Muscle of leg (tissue), 3 donors: ENCODE measurements at regions not wholly inside any gene's neighbourhood (a gene's known extent, or its start where the extent isn't known, plus 50 kb on each side); places are given as distances from the start of the nearest gene placed in this dataset.
"Not testable (repeated sequence)": the region's sequence is repeated elsewhere in the genome, so short reads cannot be mapped to it uniquely, and the experiment has no call there.

Source experiments
- DNase-seq: peaks from one replicate; pipeline ENCODE4 v3.0.0; 2013
- H3K27ac ChIP-seq: one replicate; pipeline ENCODE4 v1.5.1; 2013; ENCODE audit warnings: mild to moderate bottlenecking, low read length, control low read depth
- H3K27me3 ChIP-seq: one replicate; pipeline ENCODE4 v1.6.1; 2013; ENCODE audit warnings: low read length; ENCODE audit not compliant: control insufficient read depth, insufficient read depth
- H3K36me3 ChIP-seq: one replicate; pipeline ENCODE4 v1.6.1; 2013; ENCODE audit warnings: low read length; ENCODE audit not compliant: control insufficient read depth, insufficient read depth
- H3K4me1 ChIP-seq: one replicate; pipeline ENCODE4 v1.6.1; 2013; ENCODE audit warnings: low read length; ENCODE audit not compliant: control insufficient read depth, insufficient read depth
- H3K4me3 ChIP-seq: one replicate; pipeline ENCODE4 v1.5.1; 2013; ENCODE audit warnings: low read length, control low read depth
- H3K9me3 ChIP-seq: replicated peaks from 2 replicates; pipeline ENCODE4 v1.6.1; 2013; ENCODE audit warnings: low read depth, low read length; ENCODE audit not compliant: control insufficient read depth
- WGBS: methylation state at CpG from one replicate; pipeline ENCODE4 v1.1.5; 2013; ENCODE audit warnings: missing lambda C conversion rate; ENCODE audit not compliant: insufficient coverage; 5-methylcytosine and 5-hydroxymethylcytosine counted together

DNA sequence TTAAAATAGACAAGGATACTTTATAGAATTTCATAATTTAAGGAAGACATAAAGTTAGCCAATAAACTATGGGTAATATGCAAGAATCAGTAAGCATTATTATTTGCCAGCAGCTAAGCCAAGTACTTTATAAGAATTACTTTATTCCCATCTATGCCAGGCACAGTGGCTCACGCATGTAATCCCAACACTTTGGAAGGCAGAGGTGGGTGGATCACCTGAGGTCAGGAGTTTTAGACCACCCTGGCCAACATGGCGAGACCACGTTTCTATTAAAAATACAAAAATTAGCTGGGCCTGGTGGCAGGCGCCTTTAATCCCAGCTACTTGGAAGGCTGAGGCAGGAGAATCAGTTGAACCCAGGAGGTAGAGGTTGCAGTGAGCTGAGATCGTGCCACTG lies 4767.6 kb upstream of the OR11H1 start:
- WGBS, result 62% methylated on average over 4 of the region's 5 CpGs
- not testable (repeated sequence) for H3K4me3 ChIP-seq

GRCh38 chr22:10766320-10766719 lies 4761.7 kb upstream of the OR11H1 start:
- WGBS, result no CpG with 5 or more reads among the region's 1 CpG
- H3K4me3 ChIP-seq, H3K9me3 ChIP-seq: not testable (repeated sequence)

More for the DNA sequence above, 4767.6 kb upstream of the OR11H1 start:
- not testable (repeated sequence) for H3K27me3 ChIP-seq, H3K27ac ChIP-seq, H3K36me3 ChIP-seq, H3K4me1 ChIP-seq, DNase-seq
- H3K9me3 ChIP-seq, result peaks cover 15% of the 10 kb centered on the region

DNA sequence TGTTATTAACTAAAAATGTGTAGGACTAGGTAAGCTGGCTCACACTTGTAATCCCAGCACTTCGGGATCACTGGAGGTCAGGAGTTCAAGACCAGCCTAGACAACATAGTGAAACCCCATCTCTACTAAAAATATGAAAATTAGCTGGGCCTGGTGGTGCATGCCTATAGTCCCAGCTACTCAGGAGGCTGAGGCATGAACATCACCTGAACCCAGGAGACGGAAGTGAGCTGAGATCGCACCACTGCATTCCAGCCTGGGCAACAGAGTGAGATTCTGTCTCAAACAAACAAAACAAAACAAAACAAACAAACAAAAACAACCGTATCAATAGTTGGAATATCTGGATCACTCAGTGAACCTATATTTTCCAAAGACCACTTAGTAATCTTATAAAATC lies 4759.1 kb upstream of the OR11H1 start:
- 76% methylated on average over 3 of the region's 4 CpGs for WGBS

More at GRCh38 chr22:10766320-10766719, 4761.7 kb upstream of the OR11H1 start:
- not testable (repeated sequence) for H3K36me3 ChIP-seq, DNase-seq, H3K4me1 ChIP-seq, H3K27me3 ChIP-seq, H3K27ac ChIP-seq

DNA sequence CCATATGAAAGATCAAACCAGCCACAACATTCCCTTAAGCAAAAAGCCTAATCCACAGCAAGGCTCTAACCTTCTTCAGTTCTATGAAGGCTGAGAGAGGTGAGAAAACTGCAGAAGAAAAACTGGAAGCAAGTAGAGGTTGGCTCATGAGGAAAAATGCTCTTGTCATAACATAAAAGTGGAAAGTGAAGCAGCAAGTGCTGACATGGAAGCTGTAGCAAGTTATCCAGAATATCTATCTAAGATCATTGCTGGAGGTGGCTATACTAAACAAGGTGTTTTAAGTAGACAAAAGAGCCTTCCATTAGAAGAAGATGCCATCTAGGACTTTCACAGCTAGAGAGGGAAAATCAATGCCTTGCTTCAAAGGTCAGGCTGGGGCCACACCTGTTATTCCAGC lies 4756.2 kb upstream of the OR11H1 start:
- H3K36me3 ChIP-seq, H3K4me1 ChIP-seq, H3K4me3 ChIP-seq, H3K27ac ChIP-seq, H3K27me3 ChIP-seq, DNase-seq: not testable (repeated sequence)
- H3K9me3 ChIP-seq, result peaks cover 17% of the 10 kb centered on the region

More for the DNA sequence above, 4759.1 kb upstream of the OR11H1 start:
- H3K9me3 ChIP-seq, H3K36me3 ChIP-seq, H3K27ac ChIP-seq, H3K4me1 ChIP-seq, DNase-seq, H3K4me3 ChIP-seq, H3K27me3 ChIP-seq: not testable (repeated sequence)

GRCh38 chr22:10773341-10773740 lies 4754.7 kb upstream of the OR11H1 start:
- not testable (repeated sequence) for H3K36me3 ChIP-seq, H3K4me3 ChIP-seq, H3K27ac ChIP-seq, H3K27me3 ChIP-seq, H3K4me1 ChIP-seq, DNase-seq
- H3K9me3 ChIP-seq, result peaks cover 21% of the 10 kb centered on the region
- WGBS, result no CpG with 5 or more reads among the region's 1 CpG

- H3K36me3 ChIP-seq, H3K4me1 ChIP-seq, H3K4me3 ChIP-seq, H3K27me3 ChIP-seq, DNase-seq, H3K27ac ChIP-seq: not testable (repeated sequence)
- WGBS, result 60% methylated on average over 1 of the region's 5 CpGs
- peaks cover 28% of the 10 kb centered on the region for H3K9me3 ChIP-seq
These were observed 4752.2 kb upstream of the OR11H1 start for GRCh38 chr22:10775601-10776357.

GRCh38 chr22:10776358-10776729 lies 4751.6 kb upstream of the OR11H1 start:
- not testable (repeated sequence) for H3K4me1 ChIP-seq, H3K27me3 ChIP-seq, H3K36me3 ChIP-seq, DNase-seq, H3K4me3 ChIP-seq, H3K27ac ChIP-seq
- 59% methylated on average over 3 of the region's 7 CpGs for WGBS
- peaks cover 34% of the 10 kb centered on the region for H3K9me3 ChIP-seq

GRCh38 chr22:10777733-10778132 lies 4750.3 kb upstream of the OR11H1 start:
- H3K27me3 ChIP-seq, H3K4me1 ChIP-seq, H3K36me3 ChIP-seq, DNase-seq, H3K27ac ChIP-seq, H3K4me3 ChIP-seq: not testable (repeated sequence)
- H3K9me3 ChIP-seq, result peaks cover 45% of the 10 kb centered on the region
- WGBS, result 83% methylated on average over 7 of the region's 11 CpGs

- no peaks in the 10 kb centered on the region for H3K4me1 ChIP-seq
- H3K36me3 ChIP-seq, result no peaks in the 10 kb centered on the region
- 56% methylated on average over 4 of the region's 8 CpGs for WGBS
- H3K27ac ChIP-seq, result no peak overlapping the region
- no peaks in the 10 kb centered on the region for H3K27me3 ChIP-seq
- H3K9me3 ChIP-seq, result peaks cover 50% of the 10 kb centered on the region
- no peak overlapping the region for H3K4me3 ChIP-seq
- no peak for DNase-seq
These were observed 4749.6 kb upstream of the OR11H1 start for GRCh38 chr22:10778296-10778814.

GRCh38 chr22:10779200-10779599 lies 4748.8 kb upstream of the OR11H1 start:
- not testable (repeated sequence) for H3K36me3 ChIP-seq, H3K27ac ChIP-seq, DNase-seq, H3K4me3 ChIP-seq, H3K4me1 ChIP-seq, H3K27me3 ChIP-seq
- H3K9me3 ChIP-seq, result peaks cover 54% of the 10 kb centered on the region
- 54% methylated on average over 3 of the region's 6 CpGs for WGBS

GRCh38 chr22:10780281-10780680 lies 4747.7 kb upstream of the OR11H1 start:
- Histone ChIP-seq H3K4me3 (no peak overlapping the region), H3K4me1 (no peaks in the 10 kb centered on the region), H3K27ac (no peak overlapping the region), H3K36me3 (no peaks in the 10 kb centered on the region), H3K9me3 (peaks cover 55% of the 10 kb centered on the region), H3K27me3 (no peaks in the 10 kb centered on the region)
- 66% methylated on average over 7 of the region's 8 CpGs for WGBS
- DNase-seq, result no peak
